ENCODE measurements at regions not wholly inside any gene's neighbourhood (a gene's known extent, or its start where the extent isn't known, plus 50 kb on each side); places are given as distances from the start of the nearest gene placed in this dataset.

GRCh38 chr2:56739413-56739812, 555.6 kb downstream of the CCDC85A start:
- no peak for TF ChIP-seq POLR2AphosphoS5 (IDR thresholded peaks at IDR 0.05; ENCODE audit: low read depth, low read length)
- peak; percentile 41; the same call in 1 of the 2 replicates for TF ChIP-seq NFIC (IDR thresholded peaks at IDR 0.05; ENCODE audit: borderline replicate concordance)
- TF ChIP-seq, protein P1, sequence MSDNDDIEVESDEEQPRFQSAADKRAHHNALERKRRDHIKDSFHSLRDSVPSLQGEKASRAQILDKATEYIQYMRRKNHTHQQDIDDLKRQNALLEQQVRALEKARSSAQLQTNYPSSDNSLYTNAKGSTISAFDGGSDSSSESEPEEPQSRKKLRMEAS (IDR thresholded peaks at IDR 0.05; ENCODE audit: low read depth) = no peak
- no peak for TF ChIP-seq CTCF (IDR thresholded peaks at IDR 0.05)
- no peak for TF ChIP-seq FOXM1 (IDR thresholded peaks at IDR 0.05; ENCODE audit: low read depth)
